Activated CD8-positive, alpha-beta memory T cell treated with anti-CD3 and anti-CD28 coated beads, Interleukin-2, amount 10 ng/mL, durations not matched to agents 7 days and 5 days (primary cell): ENCODE measurements at regions not wholly inside any gene's neighbourhood (a gene's known extent, or its start where the extent isn't known, plus 50 kb on each side); places are given as distances from the start of the nearest gene placed in this dataset.

Experiments used
- ATAC-seq: fragments of 150-1000 bp; cut with Tn5 transposase; one replicate; pipeline ENCODE4 v1.10.0; 2021; ENCODE audit warnings: moderate library complexity
- CTCF ChIA-PET: fragments of 350-600 bp; sonication (Branson Sonifier 250); formaldehyde crosslinking; loops from one replicate; lab custom pipeline; 2021; ENCODE audit warnings: antibody characterized with exemption; lab: Charles Lee
- DNase-seq: peaks from one replicate; pipeline ENCODE4 v3.0.0-alpha.2; 2020
- H3K27ac Mint-ChIP-seq: one replicate; pipeline ENCODE4 v1.8.0; 2021; ENCODE audit warnings: mild to moderate bottlenecking, mixed read lengths
- H3K27me3 Mint-ChIP-seq: one replicate; pipeline ENCODE4 v1.8.0; 2021; ENCODE audit warnings: mixed read lengths
- H3K36me3 Mint-ChIP-seq: one replicate; pipeline ENCODE4 v1.8.0; 2021; ENCODE audit warnings: mild to moderate bottlenecking, mixed read lengths
- H3K4me1 Mint-ChIP-seq: one replicate; pipeline ENCODE4 v1.8.0; 2021; ENCODE audit warnings: mixed read lengths
- H3K4me3 Mint-ChIP-seq: one replicate; pipeline ENCODE4 v1.8.0; 2021; ENCODE audit warnings: mild to moderate bottlenecking, moderate library complexity, mixed read lengths
- H3K9me3 Mint-ChIP-seq: one replicate; pipeline ENCODE4 v1.8.0; 2022; ENCODE audit warnings: low read depth, mixed read lengths

GRCh38 chr6:165913676-165914570 lies 250.9 kb upstream of the PDE10A start:
- ATAC-seq (no peak), DNase-seq (no peak)
- Mint-ChIP-seq H3K36me3 (no peaks in the 10 kb centered on the region), H3K9me3 (no peaks in the 10 kb centered on the region), H3K27me3 (no peaks in the 10 kb centered on the region), H3K4me1 (no peaks in the 10 kb centered on the region), H3K27ac (no peak overlapping the region), H3K4me3 (no peak overlapping the region)
- CTCF ChIA-PET = no interaction called here

DNA sequence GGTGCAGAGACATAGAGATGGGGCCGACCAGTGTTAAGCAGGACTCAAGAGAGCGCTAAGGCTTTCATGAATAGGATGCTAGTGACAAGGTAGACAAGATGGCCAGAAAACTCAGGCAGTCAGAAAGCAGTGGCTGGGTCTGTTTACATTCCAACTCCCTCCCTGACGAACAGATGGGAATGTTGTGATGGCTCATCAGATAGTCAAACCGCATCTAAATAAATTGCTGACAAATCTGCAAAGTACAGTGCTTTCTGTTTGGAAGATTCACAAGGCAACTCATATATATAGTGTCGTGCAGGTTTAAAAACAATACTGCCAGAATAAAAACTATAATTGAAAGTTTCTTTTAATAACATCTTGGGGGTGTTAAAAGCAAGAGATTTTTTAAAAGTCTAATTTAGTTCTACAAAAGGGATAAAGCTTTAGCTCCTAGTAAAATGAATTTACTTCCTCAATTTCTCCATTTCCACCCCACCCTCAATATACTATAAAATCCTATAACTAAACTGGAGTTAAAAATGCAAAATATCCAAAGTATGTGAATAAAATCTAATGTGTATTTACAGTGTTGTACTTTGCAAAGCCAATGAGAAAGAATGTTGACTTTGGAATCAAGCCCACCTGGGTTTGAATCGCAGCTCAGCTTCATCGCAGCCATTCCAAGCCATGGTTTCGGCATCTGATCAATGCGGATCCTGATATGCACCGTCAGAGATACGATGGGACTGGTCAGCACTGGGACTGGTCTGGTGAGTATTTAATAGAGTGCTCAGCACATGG lies 247.3 kb upstream of the PDE10A start:
- Mint-ChIP-seq H3K4me1 (no peaks in the 10 kb centered on the region), H3K36me3 (no peaks in the 10 kb centered on the region)
- no peak for ATAC-seq

GRCh38 chr6:165906736-165907135 lies 243.7 kb upstream of the PDE10A start:
- Mint-ChIP-seq H3K4me1 (no peaks in the 10 kb centered on the region), H3K27me3 (no peaks in the 10 kb centered on the region), H3K27ac (no peak overlapping the region), H3K36me3 (no peaks in the 10 kb centered on the region), H3K4me3 (no peak overlapping the region), H3K9me3 (no peaks in the 10 kb centered on the region)
- no peak for DNase-seq
- ATAC-seq = no peak
- CTCF ChIA-PET = no interaction called here

More for the DNA sequence above, 247.3 kb upstream of the PDE10A start:
- Mint-ChIP-seq H3K9me3 (no peaks in the 10 kb centered on the region), H3K4me3 (no peak overlapping the region), H3K27ac (no peak overlapping the region), H3K27me3 (no peaks in the 10 kb centered on the region)
- no peak for DNase-seq
- CTCF ChIA-PET = interaction anchor here (1.2 kb wide), 1 partner anchor 27 kb away, joined by 3 read pairs; no protein-coding TSS in a partner anchor

GRCh38 chr6:165905744-165906143 lies 242.7 kb upstream of the PDE10A start:
- CTCF ChIA-PET = no interaction called here
- Mint-ChIP-seq H3K36me3 (no peaks in the 10 kb centered on the region), H3K27me3 (no peaks in the 10 kb centered on the region), H3K4me1 (no peaks in the 10 kb centered on the region), H3K9me3 (no peaks in the 10 kb centered on the region), H3K4me3 (no peak overlapping the region), H3K27ac (no peak overlapping the region)
- no peak for ATAC-seq
- no peak for DNase-seq

DNA sequence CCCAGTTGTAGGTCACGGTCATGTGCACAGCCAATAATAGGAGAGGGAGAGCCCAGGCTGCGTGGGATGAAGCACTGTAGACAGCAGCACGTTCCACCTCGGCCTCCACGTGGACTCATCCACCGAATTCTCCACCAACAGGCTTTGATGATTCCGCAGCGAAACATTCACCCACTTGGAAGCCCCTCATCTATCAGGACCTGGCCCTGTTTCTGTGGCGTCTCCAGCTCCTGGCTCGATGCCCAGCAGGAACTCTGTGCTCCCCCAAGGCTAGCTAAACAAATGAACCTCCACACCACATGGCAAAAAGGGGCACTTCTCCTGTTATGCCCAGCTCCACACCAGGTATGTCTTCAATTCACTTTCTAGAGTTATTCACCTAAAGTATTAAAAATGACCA lies 237.9 kb upstream of the PDE10A start:
- H3K4me1 Mint-ChIP-seq = no peaks in the 10 kb centered on the region
- no peaks in the 10 kb centered on the region for H3K27me3 Mint-ChIP-seq
- H3K36me3 Mint-ChIP-seq = no peaks in the 10 kb centered on the region
- no peak overlapping the region for H3K4me3 Mint-ChIP-seq
- no peaks in the 10 kb centered on the region for H3K9me3 Mint-ChIP-seq
- ATAC-seq = no peak
- no peak overlapping the region for H3K27ac Mint-ChIP-seq
- no peak for DNase-seq
- CTCF ChIA-PET = no interaction called here

- CTCF ChIA-PET = no interaction called here
- Mint-ChIP-seq H3K9me3 (no peaks in the 10 kb centered on the region), H3K4me3 (no peak overlapping the region), H3K36me3 (no peaks in the 10 kb centered on the region), H3K27ac (no peak overlapping the region), H3K27me3 (no peaks in the 10 kb centered on the region), H3K4me1 (no peaks in the 10 kb centered on the region)
- DNase-seq = no peak
- no peak for ATAC-seq
Observed at GRCh38 chr6:165899611-165900010, 236.6 kb upstream of the PDE10A start.

DNA sequence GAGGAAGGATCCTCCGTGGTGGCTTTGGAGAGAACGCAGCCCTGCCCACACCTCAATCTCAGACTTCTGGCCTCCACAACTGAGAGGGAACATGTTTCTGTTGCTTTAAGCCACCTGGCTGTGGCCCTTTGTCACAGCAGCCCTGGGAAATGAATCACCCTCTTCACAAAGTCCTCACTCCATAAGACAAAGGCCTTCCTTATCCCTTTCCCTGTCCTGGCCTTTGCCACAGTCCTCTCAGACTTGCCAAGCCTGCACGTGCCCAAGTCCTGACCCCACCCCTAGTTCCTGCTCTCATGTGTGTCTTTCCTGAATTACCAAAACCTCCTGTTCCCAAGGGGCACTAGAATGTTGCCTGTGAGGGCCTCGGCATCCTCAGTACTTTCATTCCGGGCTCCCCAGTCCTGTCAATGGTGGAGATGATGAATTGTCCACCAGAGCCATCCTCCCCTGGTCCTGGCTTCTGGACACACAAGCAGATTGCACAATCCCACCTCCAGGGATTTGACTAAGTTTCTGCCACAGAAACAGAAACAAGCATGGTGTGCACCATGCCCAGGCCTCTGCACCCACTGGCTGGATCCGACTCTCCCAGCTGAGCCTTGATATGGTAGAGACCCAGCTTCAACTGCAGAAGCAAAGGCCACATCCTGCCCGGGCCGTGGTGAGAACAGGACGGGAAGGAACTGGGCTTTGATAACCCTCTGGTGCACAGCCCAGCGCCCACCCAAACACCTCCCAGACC lies 232.6 kb upstream of the PDE10A start:
- Mint-ChIP-seq H3K4me1 (no peaks in the 10 kb centered on the region), H3K36me3 (no peaks in the 10 kb centered on the region), H3K27ac (no peak overlapping the region), H3K9me3 (no peaks in the 10 kb centered on the region), H3K4me3 (no peak overlapping the region), H3K27me3 (no peaks in the 10 kb centered on the region)
- DNase-seq (no peak), ATAC-seq (no peak)
- CTCF ChIA-PET = no interaction called here

DNA sequence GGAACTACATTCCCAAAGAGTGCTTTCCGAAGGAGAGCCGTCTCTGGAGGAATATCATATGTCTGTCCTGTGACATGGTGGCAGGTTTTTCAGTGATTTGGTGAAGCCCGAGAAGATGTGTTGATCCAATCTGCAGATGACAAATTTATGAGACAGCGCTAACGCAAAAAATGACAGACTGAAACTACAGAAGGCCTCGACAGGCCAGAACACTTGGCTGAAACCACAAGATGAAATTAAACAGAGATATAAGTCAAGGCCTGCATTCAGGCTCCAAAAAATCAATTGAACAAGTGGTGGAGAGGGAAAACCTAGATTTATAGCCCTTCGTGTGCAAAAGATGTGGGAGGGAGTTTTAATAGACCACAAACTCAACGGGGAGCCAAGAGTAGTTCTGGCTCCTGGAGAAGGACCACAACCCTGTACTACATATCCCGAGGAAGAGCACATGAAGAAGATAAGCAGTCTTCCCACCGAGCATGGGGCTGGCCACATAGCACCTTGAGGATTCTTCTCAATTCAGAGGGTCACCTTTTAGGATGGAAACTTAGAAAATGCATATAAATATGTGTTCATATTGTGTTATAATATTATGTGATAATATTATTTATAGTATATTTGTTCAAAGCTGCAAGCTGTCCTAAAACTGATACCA lies 231.3 kb upstream of the PDE10A start:
- no peaks in the 10 kb centered on the region for H3K27me3 Mint-ChIP-seq
- no peak overlapping the region for H3K4me3 Mint-ChIP-seq
- H3K27ac Mint-ChIP-seq = no peak overlapping the region
- DNase-seq (no peak), ATAC-seq (no peak)
- no peaks in the 10 kb centered on the region for H3K36me3 Mint-ChIP-seq
- no peaks in the 10 kb centered on the region for H3K4me1 Mint-ChIP-seq
- CTCF ChIA-PET = interaction anchor here (0.8 to 1.5 kb wide), 2 partner anchors 11 to 204 kb away, joined by 3 to 4 read pairs; no protein-coding TSS in a partner anchor
- H3K9me3 Mint-ChIP-seq = no peaks in the 10 kb centered on the region

GRCh38 chr6:165893431-165893830 lies 230.4 kb upstream of the PDE10A start:
- Mint-ChIP-seq H3K4me1 (no peaks in the 10 kb centered on the region), H3K4me3 (no peak overlapping the region), H3K9me3 (no peaks in the 10 kb centered on the region), H3K36me3 (no peaks in the 10 kb centered on the region), H3K27ac (no peak overlapping the region), H3K27me3 (no peaks in the 10 kb centered on the region)
- DNase-seq (no peak), ATAC-seq (no peak)
- CTCF ChIA-PET = interaction anchor here (1.5 kb wide), 1 partner anchor 10 kb away, joined by 3 read pairs; no protein-coding TSS in a partner anchor

- Mint-ChIP-seq H3K27me3 (no peaks in the 10 kb centered on the region), H3K4me3 (no peak overlapping the region), H3K36me3 (no peaks in the 10 kb centered on the region), H3K9me3 (no peaks in the 10 kb centered on the region), H3K4me1 (no peaks in the 10 kb centered on the region), H3K27ac (no peak overlapping the region)
- CTCF ChIA-PET = no interaction called here
- ATAC-seq (no peak), DNase-seq (no peak)
Observed at GRCh38 chr6:165891320-165891719, 228.3 kb upstream of the PDE10A start.

DNA sequence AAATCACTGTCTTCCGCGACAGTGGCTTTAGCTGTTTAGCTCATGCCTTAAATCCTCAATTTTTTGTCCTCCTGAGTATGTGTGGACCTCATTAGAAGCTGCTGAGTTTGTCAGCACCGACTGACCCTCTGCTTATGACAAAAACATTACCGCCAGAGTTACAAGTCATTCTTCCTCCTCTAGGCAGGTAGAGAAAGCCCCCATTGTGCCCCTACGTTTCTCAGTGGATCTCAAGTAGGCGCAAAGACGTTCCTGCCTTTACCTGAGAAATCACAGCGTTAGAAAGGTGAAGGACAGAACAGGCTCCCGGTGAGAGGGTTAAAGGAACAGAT lies 227.3 kb upstream of the PDE10A start:
- no peaks in the 10 kb centered on the region for H3K27me3 Mint-ChIP-seq
- H3K9me3 Mint-ChIP-seq = no peaks in the 10 kb centered on the region
- no peaks in the 10 kb centered on the region for H3K36me3 Mint-ChIP-seq
- H3K4me3 Mint-ChIP-seq = no peak overlapping the region
- H3K27ac Mint-ChIP-seq = no peak overlapping the region
- H3K4me1 Mint-ChIP-seq = no peaks in the 10 kb centered on the region
- DNase-seq = no peak
- ATAC-seq = no peak
- CTCF ChIA-PET = interaction anchor here (1.1 kb wide), 1 partner anchor 216 kb away, joined by 3 read pairs; no protein-coding TSS in a partner anchor

DNA sequence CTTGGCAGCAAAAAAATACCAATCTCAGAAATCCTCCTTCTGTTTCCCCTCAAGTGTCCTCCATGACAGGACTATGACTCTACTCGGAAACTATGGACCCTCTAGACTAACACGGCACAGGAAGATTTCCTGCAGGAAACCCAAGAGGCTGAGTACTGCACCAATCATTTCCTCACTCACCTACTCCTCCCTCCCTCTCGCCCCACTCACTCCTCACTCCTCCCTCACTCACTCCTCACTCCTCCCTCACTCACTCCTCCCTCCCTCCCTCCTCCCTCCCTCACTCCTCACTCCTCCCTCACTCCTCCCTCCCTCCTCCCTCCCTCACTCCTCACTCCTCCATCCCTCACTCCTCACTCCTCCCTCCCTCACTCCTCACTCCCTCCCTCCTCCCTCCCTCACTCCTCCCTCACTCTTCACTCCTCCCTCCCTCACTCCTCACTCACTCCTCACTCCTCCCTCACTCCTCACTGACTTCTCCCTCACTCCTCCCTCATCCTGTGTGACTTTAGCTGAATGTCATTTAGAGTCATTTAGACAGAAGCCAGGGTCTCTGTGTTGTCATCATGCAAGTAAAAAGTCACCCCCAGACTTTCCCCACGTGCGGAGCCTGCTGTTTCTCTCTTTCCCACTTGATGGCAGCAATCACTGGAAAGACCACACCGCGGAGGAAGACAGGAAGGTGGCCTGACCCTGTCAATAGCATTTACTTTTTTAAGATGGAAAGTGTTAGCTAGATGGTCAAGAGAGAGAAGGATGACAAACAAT lies 226.8 kb upstream of the PDE10A start:
- Mint-ChIP-seq H3K27ac (no peak overlapping the region), H3K36me3 (no peaks in the 10 kb centered on the region), H3K9me3 (no peaks in the 10 kb centered on the region), H3K27me3 (no peaks in the 10 kb centered on the region), H3K4me1 (peaks cover 3% of the 10 kb centered on the region), H3K4me3 (no peak overlapping the region)
- ATAC-seq = no peak
- no peak for DNase-seq
- CTCF ChIA-PET = interaction anchor here (1.1 kb wide), 1 partner anchor 216 kb away, joined by 3 read pairs; no protein-coding TSS in a partner anchor
